Osteoblast (primary cell): ENCODE measurements at regions not wholly inside any gene's neighbourhood (a gene's known extent, or its start where the extent isn't known, plus 50 kb on each side); places are given as distances from the start of the nearest gene placed in this dataset.
"Not testable (repeated sequence)": the region's sequence is repeated elsewhere in the genome, so short reads cannot be mapped to it uniquely, and the experiment has no call there.

ENCODE experiments used
- DNase-seq: peaks from one replicate; pipeline ENCODE4 v3.0.0; 2011; ENCODE audit warnings: low spot score, mixed read lengths; ENCODE audit not compliant: insufficient read length; ENCODE audit errors: missing footprints
- H2AFZ ChIP-seq: 2 replicates; pipeline ENCODE4 v1.6.0; 2011; ENCODE audit warnings: mild to moderate bottlenecking, low read length
- H3K27ac ChIP-seq: 2 replicates; pipeline ENCODE4 v1.5.1; 2011; ENCODE audit warnings: mild to moderate bottlenecking, low read depth, low read length, moderate library complexity
- H3K27me3 ChIP-seq: 2 replicates; pipeline ENCODE4 v1.6.0; 2012; ENCODE audit warnings: mild to moderate bottlenecking, control low read depth, inconsistent platforms, low read length, moderate library complexity; ENCODE audit not compliant: insufficient read depth
- H3K36me3 ChIP-seq: 2 replicates; pipeline ENCODE4 v1.5.1; 2011; ENCODE audit warnings: mild to moderate bottlenecking, low read length, control low read depth, moderate library complexity; ENCODE audit not compliant: insufficient read depth
- H3K4me1 ChIP-seq: 2 replicates; pipeline ENCODE4 v1.5.1; 2011; ENCODE audit warnings: mild to moderate bottlenecking, low read length, control low read depth, moderate library complexity; ENCODE audit not compliant: insufficient read depth
- H3K4me2 ChIP-seq: 2 replicates; pipeline ENCODE4 v1.6.0; 2011; ENCODE audit warnings: mild to moderate bottlenecking, low read length; ENCODE audit not compliant: insufficient read depth
- H3K4me3 ChIP-seq: fragments of 200-600 bp; sonication (generic); 3 replicates; pipeline ENCODE4 v1.5.1; 2012; ENCODE audit warnings: mild to moderate bottlenecking, low read length, inconsistent platforms; ENCODE audit not compliant: insufficient read depth
- H3K79me2 ChIP-seq: 2 replicates; pipeline ENCODE4 v1.6.0; 2012; ENCODE audit warnings: mild to moderate bottlenecking, low read length, control low read depth, inconsistent platforms; ENCODE audit not compliant: insufficient read depth
- H3K9me3 ChIP-seq: 2 replicates; pipeline ENCODE4 v1.5.1; 2011; ENCODE audit warnings: low read depth, low read length, control low read depth
- H4K20me1 ChIP-seq: 2 replicates; pipeline ENCODE4 v1.6.0; 2012; ENCODE audit warnings: mild to moderate bottlenecking, low read length, control low read depth; ENCODE audit not compliant: insufficient read depth
- TF ChIP-seq, protein P1 (sequence below): IDR thresholded peaks from 2 replicates; pipeline ENCODE4 v1.5.1; 2011; ENCODE audit warnings: mild to moderate bottlenecking, low read depth, low read length, moderate library complexity; ENCODE audit errors: extremely low read depth

DNA sequence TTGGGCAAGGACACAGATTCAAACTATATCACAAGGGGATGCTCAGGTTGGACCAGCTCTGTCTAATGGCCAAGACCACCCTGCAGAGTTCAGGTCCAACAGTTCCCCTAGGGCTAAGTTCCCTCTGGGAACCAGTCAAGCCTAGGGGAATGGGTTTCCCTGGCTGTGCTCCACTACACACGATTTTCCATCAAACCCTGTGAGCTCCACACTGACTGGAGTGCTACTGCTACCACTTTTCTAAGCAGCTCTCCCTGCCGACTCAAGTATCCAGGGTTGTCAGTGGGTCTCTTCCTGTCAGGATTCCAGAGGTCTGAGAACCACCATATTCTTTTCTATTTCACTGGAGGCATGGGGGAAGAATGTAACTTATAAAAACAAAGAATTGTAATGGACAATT is 280.4 kb upstream of the COL3A1 start:
- H3K27ac ChIP-seq = no peak overlapping the region
- TF ChIP-seq, protein P1, sequence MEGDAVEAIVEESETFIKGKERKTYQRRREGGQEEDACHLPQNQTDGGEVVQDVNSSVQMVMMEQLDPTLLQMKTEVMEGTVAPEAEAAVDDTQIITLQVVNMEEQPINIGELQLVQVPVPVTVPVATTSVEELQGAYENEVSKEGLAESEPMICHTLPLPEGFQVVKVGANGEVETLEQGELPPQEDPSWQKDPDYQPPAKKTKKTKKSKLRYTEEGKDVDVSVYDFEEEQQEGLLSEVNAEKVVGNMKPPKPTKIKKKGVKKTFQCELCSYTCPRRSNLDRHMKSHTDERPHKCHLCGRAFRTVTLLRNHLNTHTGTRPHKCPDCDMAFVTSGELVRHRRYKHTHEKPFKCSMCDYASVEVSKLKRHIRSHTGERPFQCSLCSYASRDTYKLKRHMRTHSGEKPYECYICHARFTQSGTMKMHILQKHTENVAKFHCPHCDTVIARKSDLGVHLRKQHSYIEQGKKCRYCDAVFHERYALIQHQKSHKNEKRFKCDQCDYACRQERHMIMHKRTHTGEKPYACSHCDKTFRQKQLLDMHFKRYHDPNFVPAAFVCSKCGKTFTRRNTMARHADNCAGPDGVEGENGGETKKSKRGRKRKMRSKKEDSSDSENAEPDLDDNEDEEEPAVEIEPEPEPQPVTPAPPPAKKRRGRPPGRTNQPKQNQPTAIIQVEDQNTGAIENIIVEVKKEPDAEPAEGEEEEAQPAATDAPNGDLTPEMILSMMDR = no peak
- H3K36me3 ChIP-seq = no peaks in the 10 kb centered on the region
- no peaks in the 10 kb centered on the region for H3K79me2 ChIP-seq
- no peaks in the 10 kb centered on the region for H4K20me1 ChIP-seq
- no peak overlapping the region for H3K4me2 ChIP-seq
- H2AFZ ChIP-seq = no peak overlapping the region
- no peak overlapping the region for H3K4me3 ChIP-seq
- peaks cover 12% of the 10 kb centered on the region for H3K4me1 ChIP-seq
- no peaks in the 10 kb centered on the region for H3K9me3 ChIP-seq
- H3K27me3 ChIP-seq = no peaks in the 10 kb centered on the region
- DNase-seq = no peak

GRCh38 chr2:188695953-188696352 is 278.2 kb upstream of the COL3A1 start:
- Histone ChIP-seq H3K4me1 (peaks cover 12% of the 10 kb centered on the region), H2AFZ (no peak overlapping the region), H3K36me3 (no peaks in the 10 kb centered on the region), H3K79me2 (no peaks in the 10 kb centered on the region), H3K4me2 (peak overlapping the region; percentile 62), H3K27ac (no peak overlapping the region), H3K9me3 (no peaks in the 10 kb centered on the region), H3K27me3 (no peaks in the 10 kb centered on the region), H4K20me1 (no peaks in the 10 kb centered on the region), H3K4me3 (no peak overlapping the region)
- TF ChIP-seq, protein P1 = no peak
- DNase-seq = peak; percentile 4

DNA sequence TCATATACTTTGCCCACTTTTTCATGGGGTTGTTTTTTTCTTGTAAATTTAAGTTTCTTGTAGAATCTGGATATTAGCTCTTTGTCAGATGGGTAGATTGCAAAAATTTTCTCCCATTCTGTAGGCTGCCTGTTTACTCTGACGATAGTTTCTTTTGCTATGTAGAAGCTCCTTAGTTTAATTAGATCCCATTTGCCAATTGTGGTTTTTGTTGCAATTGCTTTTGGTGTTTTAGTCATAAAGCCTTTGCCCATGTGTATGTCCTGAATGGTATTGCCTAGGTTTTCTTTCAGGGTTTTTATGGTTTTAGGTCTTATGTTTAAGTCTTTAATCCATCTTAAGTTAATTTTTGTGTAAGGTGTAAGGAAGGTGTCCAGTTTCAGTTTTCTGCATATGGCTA is 276.0 kb upstream of the COL3A1 start:
- H3K27me3 ChIP-seq, H3K4me3 ChIP-seq, H4K20me1 ChIP-seq, H3K4me2 ChIP-seq, DNase-seq, H3K79me2 ChIP-seq, H3K36me3 ChIP-seq, H3K9me3 ChIP-seq, H3K27ac ChIP-seq, H2AFZ ChIP-seq: not testable (repeated sequence)
- H3K4me1 ChIP-seq = peaks cover 12% of the 10 kb centered on the region

DNA sequence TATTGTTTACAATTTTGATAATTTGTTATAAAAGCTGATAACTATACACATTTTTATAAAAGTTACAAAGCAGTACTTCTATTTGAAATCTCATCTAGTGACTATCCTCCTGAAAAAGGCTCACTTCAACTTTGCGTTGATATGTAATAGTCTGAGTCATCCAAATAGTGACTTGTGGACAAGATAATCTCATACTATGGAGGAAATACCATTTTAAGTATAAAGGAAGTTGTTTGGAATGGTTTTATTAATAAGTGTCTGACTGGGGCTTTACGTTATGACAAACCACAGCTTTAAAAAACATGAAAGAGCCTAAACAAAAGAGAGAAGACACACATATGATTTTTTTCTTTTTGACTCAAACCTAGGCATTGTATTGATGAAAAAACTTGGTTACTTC is 272.3 kb upstream of the COL3A1 start:
- DNase-seq = no peak
- Histone ChIP-seq H3K36me3 (no peaks in the 10 kb centered on the region), H3K79me2 (no peaks in the 10 kb centered on the region), H3K4me2 (no peak overlapping the region), H3K27ac (no peak overlapping the region), H3K27me3 (no peaks in the 10 kb centered on the region), H2AFZ (no peak overlapping the region), H4K20me1 (no peaks in the 10 kb centered on the region), H3K9me3 (no peaks in the 10 kb centered on the region), H3K4me1 (no peaks in the 10 kb centered on the region), H3K4me3 (no peak overlapping the region)
- TF ChIP-seq, protein P1 = no peak
